GM19043 (cell line): ENCODE measurements at regions not wholly inside any gene's neighbourhood (a gene's known extent, or its start where the extent isn't known, plus 50 kb on each side); places are given as distances from the start of the nearest gene placed in this dataset.

ENCODE experiments used
- ATAC-seq: cut with Tn5 transposase; IDR thresholded peaks from one replicate; pipeline ENCODE4 v1.9.1; 2021; ENCODE audit warnings: low read depth; ENCODE audit not compliant: unreplicated experiment

- no peak for ATAC-seq
These were observed 207.1 kb upstream of the ZC3H12A start for GRCh38 chr1:37267111-37267835.

- no peak for ATAC-seq
These were observed 203.7 kb upstream of the ZC3H12A start for GRCh38 chr1:37270639-37271038.

GRCh38 chr1:37272626-37273025 is 201.8 kb upstream of the ZC3H12A start:
- no peak for ATAC-seq

- ATAC-seq = no peak
These were observed 199.9 kb upstream of the ZC3H12A start for GRCh38 chr1:37274486-37274885.

- ATAC-seq = no peak
These were observed 199.3 kb upstream of the ZC3H12A start for GRCh38 chr1:37274938-37275631.

GRCh38 chr1:37277366-37277765 is 197.0 kb upstream of the ZC3H12A start:
- no peak for ATAC-seq

GRCh38 chr1:37281354-37281753 is 193.0 kb upstream of the ZC3H12A start:
- no peak for ATAC-seq

DNA sequence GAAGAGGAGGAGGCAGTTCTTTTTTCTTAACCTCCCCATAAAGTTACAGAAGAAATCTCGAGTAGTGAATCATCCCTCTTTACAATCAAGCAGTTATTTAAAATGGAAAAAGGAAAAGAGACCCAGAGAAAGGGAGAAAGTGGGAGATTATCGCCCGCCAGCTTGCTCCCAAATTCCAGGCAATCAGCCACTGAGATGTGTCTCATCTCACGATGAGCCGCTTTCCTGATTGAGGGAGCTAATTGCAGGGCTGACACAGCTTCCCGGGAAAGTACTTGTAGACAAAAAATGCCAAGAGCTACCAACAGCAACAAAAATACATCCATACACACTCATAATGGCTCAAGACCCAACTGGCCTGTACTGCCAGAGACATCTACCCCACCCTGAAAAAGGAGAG is 191.6 kb upstream of the ZC3H12A start:
- no peak for ATAC-seq

- ATAC-seq = no peak
These were observed 190.3 kb upstream of the ZC3H12A start for GRCh38 chr1:37284053-37284452.

- ATAC-seq = no peak
These were observed 187.5 kb upstream of the ZC3H12A start for GRCh38 chr1:37286881-37287280.

DNA sequence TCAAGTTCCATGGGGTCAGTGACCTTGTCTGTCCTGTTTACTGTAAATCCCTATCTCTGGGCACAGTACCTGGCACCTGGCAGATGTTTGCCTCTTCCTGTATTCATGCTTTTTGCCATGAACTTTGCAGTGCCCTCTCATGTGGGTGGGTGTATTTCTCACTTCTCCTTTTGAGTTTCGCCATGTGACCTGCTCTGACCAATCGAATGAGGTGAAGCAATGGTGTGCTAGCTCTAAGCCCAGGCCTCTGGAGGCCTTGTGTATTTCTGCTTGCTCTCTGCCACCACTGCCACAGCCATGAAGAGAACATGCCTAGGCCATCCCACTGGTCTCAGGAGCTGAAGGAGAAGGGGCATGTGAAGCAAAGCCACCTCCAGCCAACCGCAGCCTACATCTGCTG is 185.5 kb upstream of the ZC3H12A start:
- peak; percentile 94 for ATAC-seq

GRCh38 chr1:37290718-37291117 is 183.7 kb upstream of the ZC3H12A start:
- no peak for ATAC-seq

DNA sequence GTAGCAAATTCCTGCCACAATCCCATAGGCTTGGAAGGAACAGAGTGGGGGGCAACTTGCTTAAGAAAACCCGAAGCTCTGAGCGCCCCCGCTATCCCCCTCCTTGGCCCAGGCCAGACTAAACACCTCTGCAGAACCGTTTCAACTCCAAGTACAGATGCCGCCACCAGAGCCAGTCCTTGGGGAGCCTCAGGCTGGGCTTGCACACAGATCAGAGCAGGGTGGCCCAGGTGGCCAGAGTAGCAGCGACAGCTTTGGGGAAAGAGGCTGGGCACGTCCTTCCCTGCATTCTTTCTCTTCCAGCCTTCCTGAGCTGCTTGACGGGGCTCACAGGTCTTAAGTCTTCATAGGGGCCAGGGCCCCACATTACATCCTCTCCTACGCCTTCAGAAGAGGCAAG is 181.6 kb upstream of the ZC3H12A start:
- ATAC-seq = no peak

DNA sequence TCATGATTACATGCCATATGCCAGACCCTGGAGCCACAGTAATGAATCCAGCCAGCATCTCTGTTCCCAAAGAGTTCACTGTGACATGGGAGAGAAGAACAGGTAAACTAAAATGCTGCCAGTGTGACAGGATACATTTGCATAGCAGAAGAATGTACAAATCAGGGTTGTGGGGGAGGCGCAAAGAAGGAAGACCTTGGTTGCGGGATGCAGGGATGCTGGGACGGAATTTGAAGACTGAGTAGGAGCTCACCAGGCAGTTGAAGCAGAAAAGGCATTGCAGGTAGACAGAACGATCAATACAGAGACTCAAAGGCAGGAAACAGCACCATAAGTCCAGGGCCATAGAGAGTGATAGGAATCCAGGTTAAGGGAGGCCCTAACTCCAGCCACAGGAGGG is 180.3 kb upstream of the ZC3H12A start:
- ATAC-seq = no peak

- ATAC-seq = no peak
These were observed 179.9 kb upstream of the ZC3H12A start for GRCh38 chr1:37294529-37294928.

- no peak for ATAC-seq
These were observed 175.6 kb upstream of the ZC3H12A start for GRCh38 chr1:37298769-37299168.

GRCh38 chr1:37299216-37299615 is 175.2 kb upstream of the ZC3H12A start:
- no peak for ATAC-seq

DNA sequence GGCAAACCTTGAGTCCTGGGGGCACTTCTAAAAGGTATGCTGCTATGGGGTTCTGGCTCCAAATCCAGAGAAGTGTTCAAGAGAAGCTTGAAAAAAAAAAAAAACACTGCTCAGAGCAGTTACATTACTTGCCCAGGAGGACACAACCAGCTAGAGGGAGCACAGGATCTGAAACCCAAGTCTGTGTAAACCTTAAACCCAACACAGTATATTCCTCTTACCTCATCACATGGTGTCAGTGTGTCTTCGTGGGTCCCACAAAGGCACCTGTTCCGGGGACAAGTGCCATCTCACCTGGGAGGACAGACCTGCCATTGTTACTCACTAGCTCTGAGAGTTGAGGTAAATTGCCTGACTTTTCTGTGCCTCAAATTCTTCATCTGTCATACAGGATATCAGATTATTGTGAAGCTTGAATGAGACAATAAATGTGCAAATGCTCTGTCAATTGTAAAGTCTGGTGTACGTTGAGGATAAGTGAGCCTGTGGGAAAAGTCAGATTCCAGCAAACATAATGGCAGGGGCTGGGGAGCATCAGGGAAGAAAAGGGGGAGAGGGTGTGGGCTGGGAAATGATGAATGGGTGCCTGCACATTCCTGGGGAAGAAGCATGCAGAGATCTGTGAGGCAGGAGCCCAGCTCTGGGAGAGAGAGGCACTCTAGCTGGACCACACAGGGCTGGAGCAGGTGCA is 170.4 kb upstream of the ZC3H12A start:
- ATAC-seq = no peak

GRCh38 chr1:37305108-37305507 is 169.3 kb upstream of the ZC3H12A start:
- ATAC-seq = no peak

DNA sequence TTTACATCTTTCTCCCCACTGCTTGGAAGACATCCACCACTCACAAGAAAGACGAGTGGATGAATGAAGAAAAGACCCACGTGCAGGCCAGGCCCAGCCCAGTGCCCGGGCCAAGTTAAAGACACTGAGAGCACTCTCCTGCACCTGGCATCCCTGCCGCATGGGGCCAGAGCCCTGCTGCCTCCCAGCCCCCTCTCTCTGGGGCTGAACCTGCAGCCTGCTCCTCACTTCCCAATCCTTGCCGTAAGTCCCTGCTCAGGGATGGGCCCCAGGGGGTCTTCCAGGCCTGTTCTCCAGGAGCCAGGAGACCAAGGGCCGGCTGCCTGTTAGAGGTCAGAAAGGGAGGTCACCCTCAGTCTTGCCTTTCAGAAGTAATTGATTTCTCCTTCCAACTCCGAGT is 168.5 kb upstream of the ZC3H12A start:
- ATAC-seq = no peak

DNA sequence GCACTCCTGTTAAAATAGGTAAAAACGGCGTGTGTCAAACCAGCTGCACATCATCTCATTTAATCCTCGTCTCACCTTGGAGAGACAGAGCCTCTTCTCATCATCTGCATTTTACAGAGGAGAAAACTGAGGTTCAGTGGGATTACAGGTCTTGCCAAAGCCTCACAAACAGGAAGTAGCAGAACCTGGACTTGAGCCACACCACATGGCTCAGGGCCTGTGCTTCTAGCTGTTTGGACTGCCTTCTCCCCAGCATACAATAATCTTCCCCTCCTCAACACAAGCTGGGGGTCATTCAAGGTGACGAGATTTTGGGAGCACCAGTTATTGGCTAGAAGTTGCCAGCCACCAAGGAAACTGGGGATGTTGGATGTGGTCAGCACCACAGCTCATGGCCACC is 167.9 kb upstream of the ZC3H12A start:
- no peak for ATAC-seq

DNA sequence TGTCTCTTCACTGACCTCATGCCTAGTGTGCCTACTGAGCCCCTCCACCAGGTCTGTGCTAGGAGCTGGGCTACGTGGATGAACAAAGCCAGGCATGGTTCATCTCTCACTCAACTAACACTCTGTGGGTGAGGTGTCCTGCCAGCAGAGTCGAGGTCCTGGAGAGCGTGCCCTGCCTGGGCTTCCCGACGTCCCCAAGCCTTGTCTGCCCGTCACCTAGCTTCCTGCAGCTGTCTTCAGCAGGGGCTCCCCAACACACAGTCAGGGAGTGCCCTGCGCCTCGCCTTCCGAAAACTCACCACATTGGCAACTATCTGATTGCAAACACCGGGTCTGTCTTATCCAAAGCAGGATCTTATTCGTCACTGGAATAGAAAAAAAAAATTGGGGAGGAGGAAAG is 167.5 kb upstream of the ZC3H12A start:
- no peak for ATAC-seq
